HFFc6 (cell line): ENCODE measurements at regions not wholly inside any gene's neighbourhood (a gene's known extent, or its start where the extent isn't known, plus 50 kb on each side); places are given as distances from the start of the nearest gene placed in this dataset.
A peak's percentile ranks its signal among the peaks of the same experiment; 100 is the strongest.

ENCODE experiments used
- DNase-seq: peaks from one replicate; pipeline ENCODE4 v3.0.0-alpha.2; 2018
- H3K27ac Mint-ChIP-seq: 2 replicates; pipeline ENCODE4 v1.8.0; 2020; ENCODE audit warnings: mild to moderate bottlenecking, mixed read lengths
- H3K27me3 Mint-ChIP-seq: 2 replicates; pipeline ENCODE4 v1.8.0; 2021; ENCODE audit warnings: mild to moderate bottlenecking, moderate library complexity, mixed read lengths; ENCODE audit not compliant: insufficient read depth
- H3K36me3 Mint-ChIP-seq: 2 replicates; pipeline ENCODE4 v1.8.0; 2021; ENCODE audit warnings: low read depth, mixed read lengths
- H3K4me1 Mint-ChIP-seq: 2 replicates; pipeline ENCODE4 v1.8.0; 2020; ENCODE audit warnings: low read depth, mixed read lengths
- H3K4me3 Mint-ChIP-seq: 2 replicates; pipeline ENCODE4 v1.8.0; 2020; ENCODE audit warnings: mild to moderate bottlenecking, moderate library complexity, mixed read lengths
- H3K9me3 Mint-ChIP-seq: 2 replicates; pipeline ENCODE4 v1.8.0; 2020; ENCODE audit warnings: mild to moderate bottlenecking, mixed read lengths
- TF ChIP-seq, protein P1 (sequence below): fragments of 200-600 bp; sonication (generic); IDR thresholded peaks from 2 replicates; pipeline ENCODE4 v1.5.0; 2021; ENCODE audit warnings: antibody characterized with exemption, mild to moderate bottlenecking

DNA sequence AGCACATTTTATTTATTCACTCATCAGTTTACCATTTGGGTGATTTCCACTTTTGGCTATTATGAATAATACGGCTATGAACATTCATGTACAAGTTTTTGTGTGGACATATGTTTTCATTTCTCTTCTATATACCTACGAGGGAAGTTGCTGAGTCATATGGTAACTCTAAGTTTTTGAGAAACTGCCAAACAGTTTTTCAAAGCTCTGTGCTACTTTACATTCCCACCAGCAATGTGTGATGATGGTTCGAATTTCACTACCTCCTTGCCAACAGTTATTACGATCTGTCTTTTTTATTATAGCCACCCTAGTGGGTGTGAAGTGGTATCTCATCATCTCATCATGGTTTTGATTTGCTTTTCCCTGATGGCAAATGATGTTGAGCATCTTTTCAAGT lies 63.7 kb upstream of the MRTFB start:
- Mint-ChIP-seq H3K4me3 (peak overlapping the region; percentile 29; the same call in 1 of the 2 replicates), H3K4me1 (peaks cover 33% of the 10 kb centered on the region), H3K27me3 (peaks cover 18% of the 10 kb centered on the region), H3K27ac (peak overlapping the region; percentile 13; the same call in 1 of the 2 replicates), H3K36me3 (no peaks in the 10 kb centered on the region), H3K9me3 (no peaks in the 10 kb centered on the region)
- TF ChIP-seq, protein P1, sequence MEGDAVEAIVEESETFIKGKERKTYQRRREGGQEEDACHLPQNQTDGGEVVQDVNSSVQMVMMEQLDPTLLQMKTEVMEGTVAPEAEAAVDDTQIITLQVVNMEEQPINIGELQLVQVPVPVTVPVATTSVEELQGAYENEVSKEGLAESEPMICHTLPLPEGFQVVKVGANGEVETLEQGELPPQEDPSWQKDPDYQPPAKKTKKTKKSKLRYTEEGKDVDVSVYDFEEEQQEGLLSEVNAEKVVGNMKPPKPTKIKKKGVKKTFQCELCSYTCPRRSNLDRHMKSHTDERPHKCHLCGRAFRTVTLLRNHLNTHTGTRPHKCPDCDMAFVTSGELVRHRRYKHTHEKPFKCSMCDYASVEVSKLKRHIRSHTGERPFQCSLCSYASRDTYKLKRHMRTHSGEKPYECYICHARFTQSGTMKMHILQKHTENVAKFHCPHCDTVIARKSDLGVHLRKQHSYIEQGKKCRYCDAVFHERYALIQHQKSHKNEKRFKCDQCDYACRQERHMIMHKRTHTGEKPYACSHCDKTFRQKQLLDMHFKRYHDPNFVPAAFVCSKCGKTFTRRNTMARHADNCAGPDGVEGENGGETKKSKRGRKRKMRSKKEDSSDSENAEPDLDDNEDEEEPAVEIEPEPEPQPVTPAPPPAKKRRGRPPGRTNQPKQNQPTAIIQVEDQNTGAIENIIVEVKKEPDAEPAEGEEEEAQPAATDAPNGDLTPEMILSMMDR, result peak; percentile 33; the same call in 1 of the 2 replicates
- DNase-seq, result peak; percentile 59

DNA sequence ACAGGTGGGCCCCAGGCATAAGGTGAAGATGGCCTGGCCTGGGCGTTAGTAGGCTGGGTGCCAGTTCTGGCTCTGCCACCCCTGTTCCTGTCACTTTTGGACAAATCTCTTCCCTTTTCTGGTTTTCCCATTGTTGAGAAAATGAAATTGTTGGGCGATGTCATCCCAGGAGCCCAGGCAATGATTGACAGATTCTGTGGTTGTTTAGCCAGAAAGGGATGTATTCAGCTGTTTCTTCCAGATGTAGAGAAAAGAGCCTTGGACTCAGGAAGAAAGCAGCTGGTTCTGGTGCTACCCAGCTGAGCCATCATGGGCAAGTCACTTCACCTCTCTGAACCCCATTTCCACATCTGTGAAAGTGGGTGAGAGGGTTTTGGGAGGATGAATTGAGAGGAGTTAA lies 60.1 kb upstream of the MRTFB start:
- TF ChIP-seq, protein P1, result no peak
- peaks cover 19% of the 10 kb centered on the region for H3K27me3 Mint-ChIP-seq
- DNase-seq, result no peak
- no peaks in the 10 kb centered on the region for H3K36me3 Mint-ChIP-seq
- H3K9me3 Mint-ChIP-seq, result no peaks in the 10 kb centered on the region
- peaks cover 50% of the 10 kb centered on the region for H3K4me1 Mint-ChIP-seq
- H3K27ac Mint-ChIP-seq, result no peak overlapping the region
- H3K4me3 Mint-ChIP-seq, result no peak overlapping the region

DNA sequence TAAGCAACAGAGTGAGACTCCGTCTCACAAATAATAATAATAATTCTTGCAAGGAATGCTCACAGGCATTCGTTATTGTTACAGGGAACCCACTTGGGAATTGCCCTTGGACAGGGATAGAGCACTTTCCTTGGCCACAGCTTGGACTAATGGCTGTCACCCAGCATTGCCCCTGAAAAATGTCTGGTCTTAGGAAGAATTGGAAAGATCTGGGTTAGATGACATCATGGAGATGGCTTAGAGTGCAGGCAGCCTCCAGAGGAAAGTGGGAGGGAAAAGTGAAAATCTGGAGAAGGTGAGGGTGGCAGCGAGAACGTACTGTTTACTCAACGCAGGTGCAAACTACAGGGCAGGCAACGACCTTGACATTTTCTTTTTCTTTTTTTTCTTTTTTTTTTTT lies 59.3 kb upstream of the MRTFB start:
- TF ChIP-seq, protein P1, result no peak
- no peak for DNase-seq
- no peak overlapping the region for H3K27ac Mint-ChIP-seq

DNA sequence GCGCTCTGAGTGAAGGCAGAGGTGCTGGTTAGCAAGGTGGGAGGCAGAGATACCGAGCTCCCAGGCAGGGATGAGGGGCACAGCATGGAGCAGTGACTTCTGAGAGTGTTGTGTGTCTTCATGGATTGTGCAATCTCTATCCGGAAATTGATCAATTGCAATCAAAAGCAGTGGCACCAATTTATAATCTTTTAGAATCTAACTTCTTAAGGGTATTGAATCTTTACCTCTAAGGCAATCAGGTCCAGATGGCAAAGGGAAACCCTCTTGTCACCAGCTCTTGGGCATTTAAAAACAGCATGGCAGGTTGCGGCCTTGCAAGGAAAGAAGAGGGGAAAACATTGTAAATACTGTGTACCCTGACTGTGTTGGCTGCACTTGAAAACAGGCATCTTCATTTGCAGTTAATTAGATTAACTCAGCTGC lies 58.0 kb upstream of the MRTFB start:
- H3K27ac Mint-ChIP-seq, result peak overlapping the region; percentile 21
- no peaks in the 10 kb centered on the region for H3K36me3 Mint-ChIP-seq
- no peak for DNase-seq
- H3K9me3 Mint-ChIP-seq, result no peaks in the 10 kb centered on the region
- TF ChIP-seq, protein P1, result no peak
- peaks cover 41% of the 10 kb centered on the region for H3K4me1 Mint-ChIP-seq
- peak overlapping the region; percentile 63 for H3K4me3 Mint-ChIP-seq
- H3K27me3 Mint-ChIP-seq, result peaks cover 15% of the 10 kb centered on the region

More for the DNA sequence above, 59.3 kb upstream of the MRTFB start:
- Mint-ChIP-seq H3K4me1 (peaks cover 53% of the 10 kb centered on the region), H3K27me3 (peaks cover 17% of the 10 kb centered on the region), H3K9me3 (no peaks in the 10 kb centered on the region), H3K36me3 (no peaks in the 10 kb centered on the region), H3K4me3 (no peak overlapping the region)

DNA sequence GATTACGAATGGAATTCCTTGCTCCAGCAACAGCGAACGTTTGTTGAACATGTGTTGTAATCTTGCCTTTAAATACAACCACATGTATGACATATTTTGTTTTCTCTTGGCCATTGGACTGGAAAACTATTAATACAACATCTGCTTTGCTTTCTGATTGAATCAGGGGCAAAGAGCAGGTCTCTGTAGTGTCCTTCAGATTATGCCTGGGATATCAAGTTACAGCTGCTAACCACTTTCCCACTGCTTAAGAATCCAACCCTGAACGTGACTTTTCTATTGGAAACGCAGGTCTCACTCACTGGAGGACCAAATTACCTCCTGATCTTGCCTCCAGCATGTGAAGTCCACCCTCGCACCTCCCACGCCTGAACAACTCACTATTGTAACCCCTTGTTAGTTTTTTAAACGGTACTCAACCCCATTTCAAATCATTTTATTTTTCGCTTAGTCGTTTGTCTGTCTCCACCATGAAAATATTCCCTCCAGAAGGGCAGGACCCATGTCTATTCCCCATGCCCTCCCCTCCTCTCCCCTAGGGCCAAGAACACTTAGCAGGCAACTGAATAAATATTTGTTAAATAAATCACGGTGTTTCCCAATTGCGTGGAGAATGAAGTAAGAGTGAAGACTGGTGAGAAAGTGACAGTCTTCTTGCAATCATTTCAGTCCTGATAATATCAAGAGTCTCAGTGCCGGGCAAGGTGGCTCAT lies 57.4 kb upstream of the MRTFB start:
- TF ChIP-seq, protein P1, result no peak
- peak; percentile 87 for DNase-seq
- H3K36me3 Mint-ChIP-seq, result no peaks in the 10 kb centered on the region
- H3K27me3 Mint-ChIP-seq, result peaks cover 15% of the 10 kb centered on the region
- H3K27ac Mint-ChIP-seq, result peak overlapping the region; percentile 71
- no peaks in the 10 kb centered on the region for H3K9me3 Mint-ChIP-seq
- H3K4me1 Mint-ChIP-seq, result peaks cover 41% of the 10 kb centered on the region
- H3K4me3 Mint-ChIP-seq, result peak overlapping the region; percentile 63
